GM12878 (cell line): ENCODE measurements at regions not wholly inside any gene's neighbourhood (a gene's known extent, or its start where the extent isn't known, plus 50 kb on each side); places are given as distances from the start of the nearest gene placed in this dataset.

ENCODE experiments used
- BACH1 ChIP-seq: fragments of 450-650 bp; IDR thresholded peaks from 2 replicates; pipeline ENCODE4 v1.6.1; 2017; ENCODE audit warnings: mild to moderate bottlenecking, borderline replicate concordance
- CTCF ChIP-seq, 3 experiments: IDR thresholded peaks in 2 of 3; conservative IDR thresholded peaks in 1 of 3; 2 replicates each; pipeline ENCODE4 v1.5.1; 2011; ENCODE audit warnings: low read depth in 3 of 3, low read length in 3 of 3, mild to moderate bottlenecking in 3 of 3, control low read depth in 2 of 3, moderate library complexity in 2 of 3, inconsistent platforms in 1 of 3, mixed read lengths in 1 of 3; ENCODE audit not compliant: control insufficient read depth in 2 of 3, insufficient read depth in 1 of 3; ENCODE audit errors: extremely low read depth in 1 of 3
- FOXK2 ChIP-seq: fragments of 450-650 bp; IDR thresholded peaks from 2 replicates; pipeline ENCODE4 v1.6.1; 2017; ENCODE audit warnings: mild to moderate bottlenecking, moderate library complexity
- PBX3 ChIP-seq: IDR thresholded peaks from 2 replicates; pipeline ENCODE4 v1.6.1; 2011; ENCODE audit warnings: mild to moderate bottlenecking, low read depth, low read length, moderate library complexity; ENCODE audit not compliant: insufficient replicate concordance
- PRDM15 ChIP-seq: fragments of 450-650 bp; formaldehyde crosslinking; IDR thresholded peaks from 2 replicates; pipeline ENCODE4 v1.4.0; 2020; ENCODE audit warnings: mild to moderate bottlenecking, moderate library complexity
- RFX5 ChIP-seq: IDR thresholded peaks from 2 replicates; pipeline ENCODE4 v1.6.1; 2011; ENCODE audit warnings: low read depth, low read length, improper control_type of control experiment
- SREBF2 ChIP-seq: IDR thresholded peaks from 2 replicates; pipeline ENCODE4 v1.6.1; 2012; ENCODE audit warnings: mild to moderate bottlenecking, low read length
- ZSCAN29 ChIP-seq: fragments of 450-650 bp; IDR thresholded peaks from 2 replicates; pipeline ENCODE4 v1.6.1; 2017; ENCODE audit warnings: mild to moderate bottlenecking, moderate library complexity

- no peak for TF ChIP-seq BACH1
- no peak for TF ChIP-seq FOXK2
- TF ChIP-seq RFX5, result no peak
- no peak for TF ChIP-seq PBX3
- no peak for TF ChIP-seq SREBF2
- TF ChIP-seq CTCF (IDR thresholded peaks at IDR 0.05 in 2 of 3, conservative IDR thresholded peaks at IDR 0.05 in 1 of 3; ENCODE audit: control insufficient read depth in 2 of 3, extremely low read depth in 1 of 3, insufficient read depth in 1 of 3, low read depth in 3 of 3, low read length in 3 of 3), result no peak
- no peak for TF ChIP-seq ZSCAN29
- TF ChIP-seq PRDM15, result no peak
Measured at GRCh38 chr22:26890870-26891269, 233.5 kb downstream of the MIAT start.
